Activated CD4-positive, alpha-beta T cell treated with anti-CD3 and anti-CD28 coated beads, Interleukin-2, amount 10 ng/mL, durations not matched to agents 7 days and 5 days (primary cell): ENCODE measurements at regions not wholly inside any gene's neighbourhood (a gene's known extent, or its start where the extent isn't known, plus 50 kb on each side); places are given as distances from the start of the nearest gene placed in this dataset.

Experiments
- CTCF ChIA-PET: fragments of 350-600 bp; sonication (Branson Sonifier 250); formaldehyde crosslinking; loops from one replicate; lab custom pipeline; 2021; ENCODE audit warnings: antibody characterized with exemption; lab: Charles Lee
- POLR2A ChIA-PET: fragments of 350-600 bp; sonication (Branson Sonifier 250); formaldehyde crosslinking; loops from one replicate; lab custom pipeline; 2021; ENCODE audit warnings: antibody characterized with exemption; lab: Charles Lee
- DNase-seq: peaks from one replicate; pipeline ENCODE4 v3.0.0-alpha.2; 2020
- H3K27ac Mint-ChIP-seq: one replicate; pipeline ENCODE4 v1.8.0; 2021; ENCODE audit warnings: mild to moderate bottlenecking, moderate library complexity, mixed read lengths
- H3K27me3 Mint-ChIP-seq: one replicate; pipeline ENCODE4 v1.8.0; 2021; ENCODE audit warnings: mixed read lengths
- H3K36me3 Mint-ChIP-seq: one replicate; pipeline ENCODE4 v1.8.0; 2021; ENCODE audit warnings: low read depth, mixed read lengths
- H3K4me1 Mint-ChIP-seq: one replicate; pipeline ENCODE4 v1.8.0; 2021; ENCODE audit warnings: mixed read lengths
- H3K4me3 Mint-ChIP-seq: one replicate; pipeline ENCODE4 v1.8.0; 2021; ENCODE audit warnings: mild to moderate bottlenecking, moderate library complexity, mixed read lengths
- H3K9me3 Mint-ChIP-seq: one replicate; pipeline ENCODE4 v1.8.0; 2021; ENCODE audit warnings: mixed read lengths

GRCh38 chr6:114581293-114581692, 238.5 kb upstream of the HS3ST5 start:
- Mint-ChIP-seq H3K9me3 (peaks cover 10% of the 10 kb centered on the region), H3K4me1 (no peaks in the 10 kb centered on the region), H3K4me3 (no peak overlapping the region), H3K27ac (no peak overlapping the region), H3K27me3 (no peaks in the 10 kb centered on the region), H3K36me3 (no peaks in the 10 kb centered on the region)
- ChIA-PET POLR2A (no interaction called here), CTCF (interaction anchor here (0.6 kb wide), 1 partner anchor 19 kb away, joined by 3 read pairs; no protein-coding TSS in a partner anchor)
- DNase-seq, result no peak

GRCh38 chr6:114580882-114581281, 238.1 kb upstream of the HS3ST5 start:
- POLR2A ChIA-PET, result no interaction called here

DNA sequence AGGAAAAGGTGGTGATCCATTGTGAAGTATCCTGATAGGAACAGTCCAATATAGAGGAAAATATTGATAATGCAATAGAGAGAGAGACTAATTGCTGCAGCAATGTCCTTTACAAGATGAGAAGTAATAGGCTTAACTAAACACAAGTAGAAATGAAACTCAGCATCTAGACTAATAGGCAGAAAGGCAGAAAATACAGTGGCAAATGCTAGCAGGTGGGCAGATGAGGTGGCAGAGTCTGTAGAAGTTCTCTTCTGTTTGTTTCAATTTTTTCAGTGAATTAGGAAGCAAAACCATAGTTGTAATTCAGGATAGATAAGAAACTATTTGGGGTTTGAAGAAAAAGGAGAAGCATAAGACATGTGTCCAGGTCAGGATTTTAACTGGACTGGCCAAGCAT, 236.7 kb upstream of the HS3ST5 start:
- H3K36me3 Mint-ChIP-seq, result no peaks in the 10 kb centered on the region
- H3K27me3 Mint-ChIP-seq, result no peaks in the 10 kb centered on the region
- POLR2A ChIA-PET, result no interaction called here
- no peak overlapping the region for H3K4me3 Mint-ChIP-seq
- no peaks in the 10 kb centered on the region for H3K4me1 Mint-ChIP-seq
- no peak for DNase-seq
- no peak overlapping the region for H3K27ac Mint-ChIP-seq
- peaks cover 10% of the 10 kb centered on the region for H3K9me3 Mint-ChIP-seq
- CTCF ChIA-PET, result no interaction called here

More at GRCh38 chr6:114580882-114581281, 238.1 kb upstream of the HS3ST5 start:
- CTCF ChIA-PET, result interaction anchor here (0.6 kb wide), 1 partner anchor 19 kb away, joined by 3 read pairs; no protein-coding TSS in a partner anchor
- Mint-ChIP-seq H3K4me3 (no peak overlapping the region), H3K4me1 (no peaks in the 10 kb centered on the region), H3K27me3 (no peaks in the 10 kb centered on the region), H3K27ac (no peak overlapping the region), H3K9me3 (peaks cover 10% of the 10 kb centered on the region), H3K36me3 (no peaks in the 10 kb centered on the region)
- DNase-seq, result no peak

DNA sequence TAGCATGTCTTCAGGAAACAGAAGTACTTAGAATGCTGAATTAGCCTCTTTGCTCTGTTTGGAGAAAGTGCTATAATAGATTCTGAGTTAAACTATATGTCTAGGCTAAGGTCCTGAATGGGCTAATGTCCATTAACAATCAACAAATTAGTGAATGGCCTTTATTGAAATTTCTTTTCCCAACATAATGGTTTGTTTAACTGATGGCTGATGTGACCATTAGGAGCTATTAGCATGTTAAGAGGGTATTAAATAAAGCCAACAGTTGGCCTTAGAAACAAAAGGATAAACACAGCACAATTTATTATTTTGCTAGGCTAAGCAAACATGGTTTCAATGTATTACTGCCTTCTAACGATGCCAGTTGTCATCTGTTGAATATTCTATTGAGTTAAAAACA, 234.3 kb upstream of the HS3ST5 start:
- no peak for DNase-seq
- ChIA-PET CTCF (no interaction called here), POLR2A (no interaction called here)
- H3K36me3 Mint-ChIP-seq, result no peaks in the 10 kb centered on the region
- no peaks in the 10 kb centered on the region for H3K27me3 Mint-ChIP-seq
- H3K4me3 Mint-ChIP-seq, result no peak overlapping the region
- H3K4me1 Mint-ChIP-seq, result no peaks in the 10 kb centered on the region
- H3K9me3 Mint-ChIP-seq, result peaks cover 6% of the 10 kb centered on the region
- H3K27ac Mint-ChIP-seq, result no peak overlapping the region

GRCh38 chr6:114576330-114576729, 233.5 kb upstream of the HS3ST5 start:
- DNase-seq, result no peak
- ChIA-PET CTCF (no interaction called here), POLR2A (no interaction called here)
- Mint-ChIP-seq H3K36me3 (no peaks in the 10 kb centered on the region), H3K4me1 (no peaks in the 10 kb centered on the region), H3K27ac (no peak overlapping the region), H3K27me3 (no peaks in the 10 kb centered on the region), H3K9me3 (peaks cover 6% of the 10 kb centered on the region), H3K4me3 (no peak overlapping the region)

DNA sequence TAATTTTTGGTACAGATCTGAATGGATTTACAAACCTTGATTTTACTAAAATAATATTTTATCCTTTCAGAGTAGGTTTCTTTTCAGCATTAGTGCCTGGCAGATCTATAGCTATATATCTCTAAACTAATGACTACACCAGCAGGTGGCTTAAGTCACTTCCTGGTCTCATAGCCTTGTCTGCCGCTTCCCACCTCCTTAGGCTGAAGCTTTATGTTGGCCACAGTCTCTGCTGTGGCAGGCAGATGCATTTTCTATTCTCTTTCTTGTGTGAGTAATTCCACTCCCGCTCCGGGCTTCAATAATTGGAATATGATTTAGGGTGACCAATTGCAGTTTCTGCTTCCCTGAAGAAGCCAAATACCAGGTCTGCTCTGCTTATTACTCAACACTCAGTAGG, 226.8 kb upstream of the HS3ST5 start:
- Mint-ChIP-seq H3K36me3 (no peaks in the 10 kb centered on the region), H3K27ac (no peak overlapping the region), H3K4me3 (no peak overlapping the region), H3K27me3 (no peaks in the 10 kb centered on the region), H3K9me3 (no peaks in the 10 kb centered on the region), H3K4me1 (no peaks in the 10 kb centered on the region)
- no peak for DNase-seq
- POLR2A ChIA-PET, result no interaction called here
- CTCF ChIA-PET, result no interaction called here

GRCh38 chr6:114564302-114564933, 221.6 kb upstream of the HS3ST5 start:
- H3K36me3 Mint-ChIP-seq, result no peaks in the 10 kb centered on the region
- H3K27me3 Mint-ChIP-seq, result no peaks in the 10 kb centered on the region
- no peak overlapping the region for H3K4me3 Mint-ChIP-seq

DNA sequence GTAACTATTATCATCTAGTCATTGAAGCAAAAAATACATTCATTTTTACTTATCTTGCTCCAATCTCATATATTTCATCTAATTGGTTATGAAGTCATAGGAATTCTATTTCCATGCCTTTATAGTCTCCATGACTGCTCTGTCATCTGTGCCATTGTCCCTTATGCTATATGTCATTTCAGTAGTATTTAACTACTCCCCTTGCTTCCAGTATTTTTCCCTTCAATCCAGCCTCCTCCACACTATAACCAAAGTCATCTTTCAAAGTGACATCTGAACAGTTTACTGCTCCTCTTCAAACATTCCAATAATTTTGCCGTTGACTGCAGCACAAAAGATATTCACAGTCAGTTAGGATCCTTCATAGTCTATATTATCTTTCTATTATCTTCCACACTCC, 216.6 kb upstream of the HS3ST5 start:
- H3K27me3 Mint-ChIP-seq, result no peaks in the 10 kb centered on the region
- no peak overlapping the region for H3K27ac Mint-ChIP-seq
- DNase-seq, result no peak
- no peaks in the 10 kb centered on the region for H3K4me1 Mint-ChIP-seq
- no peak overlapping the region for H3K4me3 Mint-ChIP-seq
- peaks cover 5% of the 10 kb centered on the region for H3K9me3 Mint-ChIP-seq
- POLR2A ChIA-PET, result no interaction called here
- no peaks in the 10 kb centered on the region for H3K36me3 Mint-ChIP-seq
- CTCF ChIA-PET, result no interaction called here

More at GRCh38 chr6:114564302-114564933, 221.6 kb upstream of the HS3ST5 start:
- H3K27ac Mint-ChIP-seq, result no peak overlapping the region
- H3K4me1 Mint-ChIP-seq, result no peaks in the 10 kb centered on the region
- CTCF ChIA-PET, result no interaction called here
- POLR2A ChIA-PET, result no interaction called here
- no peak for DNase-seq
- no peaks in the 10 kb centered on the region for H3K9me3 Mint-ChIP-seq

DNA sequence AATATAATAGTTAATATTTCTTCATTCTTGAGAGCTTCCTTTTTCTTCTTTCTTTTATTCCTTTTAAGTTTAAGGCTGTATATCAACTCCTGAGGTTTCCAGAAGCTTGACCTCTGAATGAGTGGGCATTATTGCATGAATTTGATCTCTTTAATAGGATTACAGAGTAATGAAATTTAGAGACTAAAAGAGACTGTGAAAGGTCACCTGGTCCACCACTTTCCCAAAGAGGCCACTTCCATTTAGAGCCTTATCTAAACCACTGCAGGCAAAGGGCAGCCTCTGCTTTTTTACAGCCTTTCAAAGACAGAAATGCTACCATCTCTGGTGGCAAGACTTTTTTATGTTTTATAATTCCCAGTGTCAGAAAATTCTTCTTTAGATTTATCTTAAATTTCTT, 215.3 kb upstream of the HS3ST5 start:
- Mint-ChIP-seq H3K27me3 (no peaks in the 10 kb centered on the region), H3K4me3 (no peak overlapping the region), H3K4me1 (no peaks in the 10 kb centered on the region), H3K36me3 (no peaks in the 10 kb centered on the region), H3K9me3 (peaks cover 7% of the 10 kb centered on the region), H3K27ac (no peak overlapping the region)
- ChIA-PET CTCF (no interaction called here), POLR2A (no interaction called here)
- DNase-seq, result no peak

GRCh38 chr6:114556846-114557488, 214.1 kb upstream of the HS3ST5 start:
- Mint-ChIP-seq H3K27ac (no peak overlapping the region), H3K27me3 (no peaks in the 10 kb centered on the region), H3K36me3 (no peaks in the 10 kb centered on the region), H3K4me3 (no peak overlapping the region), H3K9me3 (peaks cover 7% of the 10 kb centered on the region), H3K4me1 (no peaks in the 10 kb centered on the region)
- ChIA-PET POLR2A (no interaction called here), CTCF (no interaction called here)
- DNase-seq, result no peak

DNA sequence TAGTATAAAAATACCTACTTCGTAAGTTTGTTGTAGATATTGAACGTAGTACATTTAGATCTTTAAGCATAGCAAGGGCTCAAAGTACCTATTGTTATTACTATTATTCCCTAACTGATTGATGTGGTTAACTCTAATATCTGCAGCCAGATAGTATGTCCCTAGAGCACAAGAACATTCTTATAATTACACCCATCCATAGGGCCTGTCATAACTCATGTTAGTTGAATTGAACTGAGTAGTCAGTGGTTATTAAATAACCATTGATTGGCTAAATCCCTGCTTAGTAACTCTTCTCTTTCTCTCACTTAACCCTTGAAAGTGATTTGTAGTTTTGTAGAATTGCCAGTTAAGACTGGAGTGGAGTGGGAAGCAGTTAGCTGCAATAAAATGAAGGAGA, 207.5 kb upstream of the HS3ST5 start:
- no peak overlapping the region for H3K27ac Mint-ChIP-seq
- H3K9me3 Mint-ChIP-seq, result peaks cover 7% of the 10 kb centered on the region
- DNase-seq, result no peak
- ChIA-PET POLR2A (no interaction called here), CTCF (no interaction called here)
- H3K36me3 Mint-ChIP-seq, result no peaks in the 10 kb centered on the region
- H3K27me3 Mint-ChIP-seq, result no peaks in the 10 kb centered on the region
- H3K4me1 Mint-ChIP-seq, result no peaks in the 10 kb centered on the region
- H3K4me3 Mint-ChIP-seq, result no peak overlapping the region

GRCh38 chr6:114543696-114544095, 200.9 kb upstream of the HS3ST5 start:
- no peaks in the 10 kb centered on the region for H3K36me3 Mint-ChIP-seq
- ChIA-PET CTCF (no interaction called here), POLR2A (no interaction called here)
- no peak overlapping the region for H3K4me3 Mint-ChIP-seq
- H3K27ac Mint-ChIP-seq, result no peak overlapping the region
- H3K4me1 Mint-ChIP-seq, result no peaks in the 10 kb centered on the region
- no peak for DNase-seq
- peaks cover 9% of the 10 kb centered on the region for H3K9me3 Mint-ChIP-seq
- H3K27me3 Mint-ChIP-seq, result no peaks in the 10 kb centered on the region

DNA sequence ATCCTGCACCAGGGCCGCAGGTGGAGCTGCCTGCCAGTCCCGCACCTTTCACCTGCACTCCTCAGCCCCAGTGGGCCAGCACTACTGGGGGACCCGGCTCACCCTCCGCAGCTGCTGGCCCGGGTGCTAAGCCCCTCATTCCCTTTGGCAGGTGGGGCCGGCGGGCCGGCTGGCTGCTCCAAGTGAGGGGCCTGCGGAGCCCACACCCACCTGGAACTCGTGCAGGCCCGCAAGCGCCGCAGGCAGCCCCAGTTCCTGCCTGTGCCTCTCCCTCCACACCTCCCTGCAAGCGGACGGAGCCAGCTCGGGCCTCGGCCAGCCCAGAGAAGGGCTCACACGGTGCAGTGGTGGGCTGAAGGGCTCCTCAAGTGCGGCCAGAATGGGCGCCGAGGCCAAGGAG, 199.0 kb upstream of the HS3ST5 start:
- ChIA-PET POLR2A (no interaction called here), CTCF (interaction anchor here (0.6 to 1.1 kb wide), 2 partner anchors 15 to 513 kb away, joined by 3 to 4 read pairs; no protein-coding TSS in a partner anchor)
- Mint-ChIP-seq H3K4me1 (no peaks in the 10 kb centered on the region), H3K27me3 (no peaks in the 10 kb centered on the region), H3K4me3 (no peak overlapping the region), H3K27ac (no peak overlapping the region), H3K36me3 (no peaks in the 10 kb centered on the region), H3K9me3 (peaks cover 14% of the 10 kb centered on the region)
- DNase-seq, result no peak

DNA sequence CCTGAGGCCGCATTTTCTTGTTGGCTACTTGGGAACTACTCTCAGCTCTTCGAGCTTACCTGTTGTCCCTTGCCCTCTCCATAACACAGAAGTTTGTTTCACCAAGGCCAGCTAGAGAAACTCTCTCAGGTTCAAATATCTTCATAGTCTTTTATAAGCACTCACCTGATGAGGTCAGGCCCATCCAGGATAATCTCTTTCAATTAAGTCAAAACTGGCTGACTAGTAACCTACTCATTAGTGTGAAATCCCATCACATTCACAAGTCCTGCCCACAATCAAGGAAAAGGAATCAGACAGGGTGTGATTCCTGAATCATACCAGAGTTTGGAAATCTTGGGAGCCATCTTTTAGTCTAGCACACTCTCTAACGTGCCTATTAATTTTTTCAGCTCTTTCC, 195.2 kb upstream of the HS3ST5 start:
- POLR2A ChIA-PET, result no interaction called here
- Mint-ChIP-seq H3K9me3 (peaks cover 14% of the 10 kb centered on the region), H3K4me1 (no peaks in the 10 kb centered on the region), H3K4me3 (no peak overlapping the region), H3K36me3 (no peaks in the 10 kb centered on the region), H3K27ac (no peak overlapping the region), H3K27me3 (no peaks in the 10 kb centered on the region)
- DNase-seq, result no peak
- CTCF ChIA-PET, result no interaction called here
